ENCODE measurements at regions not wholly inside any gene's neighbourhood (a gene's known extent, or its start where the extent isn't known, plus 50 kb on each side); places are given as distances from the start of the nearest gene placed in this dataset.

- DNase-seq = no peak
- no peak for ATAC-seq (ENCODE audit: low FRiP score in 2 of 2)
- H3K9me3 ChIP-seq = no peaks in the 10 kb centered on the region
- no peaks in the 10 kb centered on the region for H3K4me1 ChIP-seq
- H3K27ac ChIP-seq = no peak overlapping the region
- 89 to 93% methylated on average over 6 of the region's 6 CpGs for WGBS, 2 donors
- H3K4me3 ChIP-seq = no peak overlapping the region
- no peaks in the 10 kb centered on the region for H3K36me3 ChIP-seq
- no peaks in the 10 kb centered on the region for H3K27me3 ChIP-seq
- TF ChIP-seq EP300 (IDR thresholded peaks at IDR 0.05) (no peak), POLR2AphosphoS5 (IDR thresholded peaks at IDR 0.05) (no peak), CTCF (IDR thresholded peaks at IDR 0.05) (no peak), POLR2A (IDR thresholded peaks at IDR 0.05) (no peak)
Measured at GRCh38 chr2:2506536-2506935, 175.5 kb upstream of the MYT1L start.

- DNase-seq = no peak
- H3K4me3 ChIP-seq = no peak overlapping the region
- H3K27me3 ChIP-seq = no peaks in the 10 kb centered on the region
- ATAC-seq (ENCODE audit: low FRiP score in 2 of 2) = no peak
- WGBS, 2 donors = 81 to 83% methylated on average over 4 of the region's 4 CpGs
- no peak overlapping the region for H3K27ac ChIP-seq
- no peaks in the 10 kb centered on the region for H3K36me3 ChIP-seq
- TF ChIP-seq POLR2AphosphoS5 (IDR thresholded peaks at IDR 0.05) = no peak
- no peak for TF ChIP-seq CTCF (IDR thresholded peaks at IDR 0.05)
- no peak for TF ChIP-seq EP300 (IDR thresholded peaks at IDR 0.05)
- TF ChIP-seq POLR2A (IDR thresholded peaks at IDR 0.05) = no peak
- no peaks in the 10 kb centered on the region for H3K9me3 ChIP-seq
- H3K4me1 ChIP-seq = no peaks in the 10 kb centered on the region
Measured at GRCh38 chr2:2505604-2506003, 174.5 kb upstream of the MYT1L start.

- Histone ChIP-seq H3K27ac (no peak overlapping the region), H3K27me3 (no peaks in the 10 kb centered on the region), H3K4me1 (no peaks in the 10 kb centered on the region), H3K4me3 (no peak overlapping the region), H3K36me3 (no peaks in the 10 kb centered on the region), H3K9me3 (no peaks in the 10 kb centered on the region)
- TF ChIP-seq POLR2A (IDR thresholded peaks at IDR 0.05) (no peak), EP300 (IDR thresholded peaks at IDR 0.05) (no peak), CTCF (IDR thresholded peaks at IDR 0.05) (no peak), POLR2AphosphoS5 (IDR thresholded peaks at IDR 0.05) (no peak)
- ATAC-seq (ENCODE audit: low FRiP score in 2 of 2) (no peak), DNase-seq (peak in 1 of 2 donors; percentile 32)
- 80 to 91% methylated on average over 4 to 6 of the region's 6 CpGs for WGBS, 2 donors
Measured at GRCh38 chr2:2503864-2504418, 172.9 kb upstream of the MYT1L start.

- 70 to 76% methylated on average over 4 of the region's 4 CpGs for WGBS, 2 donors
- no peak for DNase-seq
- no peaks in the 10 kb centered on the region for H3K27me3 ChIP-seq
- no peaks in the 10 kb centered on the region for H3K9me3 ChIP-seq
- ATAC-seq (ENCODE audit: low FRiP score in 2 of 2) = no peak
- no peak overlapping the region for H3K4me3 ChIP-seq
- H3K36me3 ChIP-seq = no peaks in the 10 kb centered on the region
- no peak for TF ChIP-seq CTCF (IDR thresholded peaks at IDR 0.05)
- no peak for TF ChIP-seq POLR2A (IDR thresholded peaks at IDR 0.05)
- no peak for TF ChIP-seq POLR2AphosphoS5 (IDR thresholded peaks at IDR 0.05)
- no peak for TF ChIP-seq EP300 (IDR thresholded peaks at IDR 0.05)
- H3K4me1 ChIP-seq = no peaks in the 10 kb centered on the region
- no peak overlapping the region for H3K27ac ChIP-seq
Measured at GRCh38 chr2:2502201-2502549, 171.1 kb upstream of the MYT1L start.

- H3K27ac ChIP-seq = no peak overlapping the region
- H3K9me3 ChIP-seq = no peaks in the 10 kb centered on the region
- no peak overlapping the region for H3K4me3 ChIP-seq
- WGBS, 2 donors = 86 to 87% methylated on average over 9 of the region's 9 CpGs
- H3K36me3 ChIP-seq = no peaks in the 10 kb centered on the region
- ATAC-seq (ENCODE audit: low FRiP score in 2 of 2) (no peak), DNase-seq (no peak)
- H3K27me3 ChIP-seq = no peaks in the 10 kb centered on the region
- H3K4me1 ChIP-seq = no peaks in the 10 kb centered on the region
- no peak for TF ChIP-seq CTCF (IDR thresholded peaks at IDR 0.05)
- no peak for TF ChIP-seq POLR2AphosphoS5 (IDR thresholded peaks at IDR 0.05)
- no peak for TF ChIP-seq EP300 (IDR thresholded peaks at IDR 0.05)
- no peak for TF ChIP-seq POLR2A (IDR thresholded peaks at IDR 0.05)
Measured at GRCh38 chr2:2501454-2502200, 170.6 kb upstream of the MYT1L start.
